ENCODE measurements at regions not wholly inside any gene's neighbourhood (a gene's known extent, or its start where the extent isn't known, plus 50 kb on each side); places are given as distances from the start of the nearest gene placed in this dataset.

- Histone ChIP-seq H3K27ac (ENCODE audit: low read depth) (no peak overlapping the region), H3K27me3 (ENCODE audit: insufficient read depth) (no peaks in the 10 kb centered on the region), H3K9me2 (ENCODE audit: insufficient read depth) (no peaks in the 10 kb centered on the region), H3F3A (replicated peaks; ENCODE audit: low read depth) (no peaks in the 10 kb centered on the region), H3K4me3 (no peak overlapping the region), H2AFZ (no peak overlapping the region), H3K79me2 (replicated peaks; ENCODE audit: insufficient read depth) (no peaks in the 10 kb centered on the region), H4K20me1 (replicated peaks; ENCODE audit: insufficient read depth) (no peaks in the 10 kb centered on the region), H3K4me2 (no peak overlapping the region), H3K4me1 (ENCODE audit: insufficient read depth) (no peaks in the 10 kb centered on the region), H3K36me3 (ENCODE audit: insufficient read depth) (no peaks in the 10 kb centered on the region)
- H3K4me1 Mint-ChIP-seq: no peaks in the 10 kb centered on the region; the same call in 2 of the 3 replicates
- H3K27me3 Mint-ChIP-seq (ENCODE audit: insufficient read depth, low read depth, poor library complexity): peaks cover 7% of the 10 kb centered on the region
- H3K36me3 Mint-ChIP-seq (ENCODE audit: low read depth): peaks cover 22% of the 10 kb centered on the region
- no peak overlapping the region for H3K4me3 Mint-ChIP-seq
- peaks cover 87% of the 10 kb centered on the region for H3K9me3 Mint-ChIP-seq
- DNase-seq (ENCODE audit: low spot score): no peak
- TF ChIP-seq EZH2phosphoT487 (IDR thresholded peaks at IDR 0.05; ENCODE audit: unreplicated experiment): no peak
- no peak for TF ChIP-seq POLR2AphosphoS5 (IDR thresholded peaks at IDR 0.05; ENCODE audit: low read depth)
- TF ChIP-seq EZH2 (IDR thresholded peaks at IDR 0.05; ENCODE audit: low read depth, unreplicated experiment): no peak
- no peak for TF ChIP-seq ETS1 (IDR thresholded peaks at IDR 0.05)
- no peak for TF ChIP-seq CTCF (conservative IDR thresholded peaks at IDR 0.05; ENCODE audit: low read depth in 2 of 2)
- TF ChIP-seq ZNF462 (CRISPR knock-in tag; IDR thresholded peaks at IDR 0.05): no peak
- no peak for ATAC-seq
- H3K27ac Mint-ChIP-seq: no peak overlapping the region
Measured at GRCh38 chr22:47599753-47600152, 837.3 kb downstream of the TBC1D22A start.

Measured in GM23338 (cell line).